ENCODE measurements at regions not wholly inside any gene's neighbourhood (a gene's known extent, or its start where the extent isn't known, plus 50 kb on each side); places are given as distances from the start of the nearest gene placed in this dataset.
"Not testable (repeated sequence)": the region's sequence is repeated elsewhere in the genome, so short reads cannot be mapped to it uniquely, and the experiment has no call there.

DNA sequence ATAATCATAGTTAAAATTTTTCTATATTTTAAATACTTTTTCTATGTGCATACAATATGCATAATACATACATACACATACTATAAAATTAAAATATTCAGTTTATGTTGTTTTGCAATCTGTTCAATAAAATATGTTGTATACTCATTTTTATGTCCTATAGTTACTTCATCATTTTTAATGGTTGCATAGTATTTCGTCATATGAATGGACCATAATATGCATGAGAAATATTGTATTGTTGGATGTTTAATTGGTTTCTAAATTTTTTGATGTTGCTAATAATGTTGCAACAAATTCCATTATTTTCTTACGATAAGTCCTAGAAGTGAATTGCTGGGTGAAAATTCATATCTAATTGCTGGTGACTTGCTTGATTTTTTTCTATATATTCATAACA lies 211.5 kb upstream of the GCFC2 start:
- CTCF ChIA-PET = no interaction called here
- Mint-ChIP-seq H3K36me3 (ENCODE audit: low read depth) (no peaks in the 10 kb centered on the region), H3K27me3 (no peaks in the 10 kb centered on the region), H3K27ac (no peak overlapping the region), H3K9me3 (peaks cover 7% of the 10 kb centered on the region), H3K4me3 (no peak overlapping the region), H3K4me1 (no peaks in the 10 kb centered on the region)
- no peak for DNase-seq
- POLR2A ChIA-PET = no interaction called here

GRCh38 chr2:75920859-75921551 lies 210.3 kb upstream of the GCFC2 start:
- CTCF ChIA-PET = no interaction called here
- POLR2A ChIA-PET = no interaction called here
- H3K9me3 Mint-ChIP-seq = peaks cover 11% of the 10 kb centered on the region

DNA sequence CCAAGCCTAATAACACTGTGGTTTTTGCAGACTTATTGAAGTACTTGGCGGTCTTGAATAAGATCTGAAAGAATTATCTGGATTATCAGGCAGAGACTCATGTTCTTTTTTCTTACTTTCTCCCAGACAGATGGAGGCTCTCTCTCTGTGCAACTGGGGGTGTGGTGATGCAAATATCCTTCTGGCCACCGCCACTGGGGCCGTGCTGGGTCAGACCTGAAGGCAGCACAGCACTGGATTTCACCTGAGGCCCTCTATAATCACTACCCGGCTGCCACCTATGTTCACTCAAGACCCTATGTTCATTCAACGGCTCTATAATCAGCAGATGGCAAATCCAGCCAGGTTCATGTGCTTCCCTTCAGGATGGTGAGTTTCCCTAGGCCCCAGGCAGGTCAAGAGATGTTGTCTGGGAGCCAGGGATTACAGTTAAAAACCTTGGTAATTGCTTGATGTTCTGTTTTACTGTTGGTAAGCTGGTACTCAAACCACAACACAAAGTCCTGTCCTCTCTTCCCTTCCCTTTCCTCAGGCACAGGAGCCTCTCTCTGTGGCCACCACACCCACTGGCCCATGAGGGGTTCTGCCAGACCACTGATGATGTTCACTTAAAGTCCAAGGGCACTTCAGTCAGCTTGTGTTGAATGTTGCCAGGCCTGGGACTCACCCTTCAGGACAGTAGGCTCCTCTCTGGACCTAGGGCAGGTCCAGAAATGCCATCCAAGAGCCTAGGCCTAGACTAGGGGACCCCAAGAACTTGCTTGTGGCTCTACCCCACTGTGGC lies 205.3 kb upstream of the GCFC2 start:
- peaks cover 11% of the 10 kb centered on the region for H3K9me3 Mint-ChIP-seq
- no peaks in the 10 kb centered on the region for H3K4me1 Mint-ChIP-seq
- H3K4me3 Mint-ChIP-seq = no peak overlapping the region
- no peaks in the 10 kb centered on the region for H3K27me3 Mint-ChIP-seq
- ChIA-PET CTCF (no interaction called here), POLR2A (no interaction called here)
- no peaks in the 10 kb centered on the region for H3K36me3 Mint-ChIP-seq (ENCODE audit: low read depth)
- DNase-seq = no peak
- H3K27ac Mint-ChIP-seq = no peak overlapping the region

More at GRCh38 chr2:75920859-75921551, 210.3 kb upstream of the GCFC2 start:
- Mint-ChIP-seq H3K36me3 (ENCODE audit: low read depth) (no peaks in the 10 kb centered on the region), H3K4me3 (no peak overlapping the region), H3K27ac (no peak overlapping the region), H3K4me1 (no peaks in the 10 kb centered on the region), H3K27me3 (no peaks in the 10 kb centered on the region)
- no peak for DNase-seq

DNA sequence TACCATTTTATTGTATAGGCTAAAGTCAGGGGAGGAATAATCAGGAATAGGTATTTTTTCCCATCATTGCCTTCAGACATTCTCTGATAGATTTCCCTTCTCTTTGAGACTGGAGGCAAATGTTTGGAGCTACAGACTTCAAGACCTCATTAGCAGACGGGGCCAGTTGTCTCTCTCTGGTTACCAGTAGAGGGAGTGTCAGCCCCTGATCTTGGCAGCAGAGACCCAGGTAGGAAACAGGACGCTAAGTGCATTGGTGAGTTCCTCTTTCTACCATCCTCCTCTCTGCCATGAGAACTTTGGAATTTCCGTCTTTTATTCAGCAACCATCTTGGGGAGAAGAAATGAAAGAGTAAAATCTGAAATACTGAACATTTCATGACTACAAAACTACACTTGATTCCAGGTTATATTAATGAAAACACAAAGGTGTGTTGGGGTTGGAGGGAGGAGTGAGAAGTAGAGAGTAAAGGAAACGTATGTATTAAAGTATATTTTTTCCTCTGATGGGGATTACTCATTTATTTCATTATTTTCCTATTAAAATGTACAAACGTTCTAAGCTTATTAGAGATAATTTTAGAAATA lies 186.2 kb upstream of the GCFC2 start:
- Mint-ChIP-seq H3K36me3 (ENCODE audit: low read depth) (no peaks in the 10 kb centered on the region), H3K4me1 (no peaks in the 10 kb centered on the region), H3K9me3 (no peaks in the 10 kb centered on the region), H3K4me3 (no peak overlapping the region), H3K27ac (no peak overlapping the region), H3K27me3 (no peaks in the 10 kb centered on the region)
- ChIA-PET CTCF (no interaction called here), POLR2A (no interaction called here)
- no peak for DNase-seq

GRCh38 chr2:75894170-75894569 lies 183.5 kb upstream of the GCFC2 start:
- H3K4me1 Mint-ChIP-seq = no peaks in the 10 kb centered on the region
- no peaks in the 10 kb centered on the region for H3K36me3 Mint-ChIP-seq (ENCODE audit: low read depth)
- no peaks in the 10 kb centered on the region for H3K9me3 Mint-ChIP-seq
- no peak overlapping the region for H3K4me3 Mint-ChIP-seq
- no peak for DNase-seq
- ChIA-PET POLR2A (no interaction called here), CTCF (no interaction called here)
- H3K27me3 Mint-ChIP-seq = no peaks in the 10 kb centered on the region
- no peak overlapping the region for H3K27ac Mint-ChIP-seq

GRCh38 chr2:75892490-75892889 lies 181.8 kb upstream of the GCFC2 start:
- Mint-ChIP-seq H3K27ac (no peak overlapping the region), H3K4me3 (no peak overlapping the region), H3K4me1 (no peaks in the 10 kb centered on the region), H3K9me3 (peaks cover 2% of the 10 kb centered on the region), H3K27me3 (no peaks in the 10 kb centered on the region), H3K36me3 (ENCODE audit: low read depth) (no peaks in the 10 kb centered on the region)
- ChIA-PET POLR2A (no interaction called here), CTCF (no interaction called here)
- DNase-seq = no peak

- Mint-ChIP-seq H3K4me3 (no peak overlapping the region), H3K4me1 (no peaks in the 10 kb centered on the region), H3K9me3 (peaks cover 5% of the 10 kb centered on the region), H3K36me3 (ENCODE audit: low read depth) (no peaks in the 10 kb centered on the region), H3K27ac (no peak overlapping the region), H3K27me3 (no peaks in the 10 kb centered on the region)
- ChIA-PET POLR2A (no interaction called here), CTCF (no interaction called here)
- DNase-seq = no peak
These were observed 171.8 kb upstream of the GCFC2 start for GRCh38 chr2:75882530-75882929.

DNA sequence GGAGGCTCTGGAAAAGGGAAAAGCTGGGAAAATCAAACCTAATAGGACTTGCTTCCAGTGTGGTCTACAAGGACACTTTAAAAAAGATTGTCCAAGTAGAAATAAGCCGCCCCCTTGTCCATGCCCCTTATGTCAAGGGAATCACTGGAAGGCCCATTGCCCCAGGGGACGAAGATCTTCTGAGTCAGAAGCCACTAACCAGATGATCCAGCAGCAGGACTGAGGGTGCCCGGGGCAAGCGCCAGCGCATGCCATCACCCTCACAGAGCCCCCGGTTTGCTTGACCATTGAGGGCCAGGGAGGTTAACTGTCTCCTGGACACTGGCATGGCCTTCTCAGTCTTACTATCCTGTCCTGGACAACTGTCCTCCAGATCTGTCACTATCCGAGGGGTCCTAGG lies 164.9 kb upstream of the GCFC2 start:
- H3K27ac Mint-ChIP-seq, POLR2A ChIA-PET: not testable (repeated sequence)

DNA sequence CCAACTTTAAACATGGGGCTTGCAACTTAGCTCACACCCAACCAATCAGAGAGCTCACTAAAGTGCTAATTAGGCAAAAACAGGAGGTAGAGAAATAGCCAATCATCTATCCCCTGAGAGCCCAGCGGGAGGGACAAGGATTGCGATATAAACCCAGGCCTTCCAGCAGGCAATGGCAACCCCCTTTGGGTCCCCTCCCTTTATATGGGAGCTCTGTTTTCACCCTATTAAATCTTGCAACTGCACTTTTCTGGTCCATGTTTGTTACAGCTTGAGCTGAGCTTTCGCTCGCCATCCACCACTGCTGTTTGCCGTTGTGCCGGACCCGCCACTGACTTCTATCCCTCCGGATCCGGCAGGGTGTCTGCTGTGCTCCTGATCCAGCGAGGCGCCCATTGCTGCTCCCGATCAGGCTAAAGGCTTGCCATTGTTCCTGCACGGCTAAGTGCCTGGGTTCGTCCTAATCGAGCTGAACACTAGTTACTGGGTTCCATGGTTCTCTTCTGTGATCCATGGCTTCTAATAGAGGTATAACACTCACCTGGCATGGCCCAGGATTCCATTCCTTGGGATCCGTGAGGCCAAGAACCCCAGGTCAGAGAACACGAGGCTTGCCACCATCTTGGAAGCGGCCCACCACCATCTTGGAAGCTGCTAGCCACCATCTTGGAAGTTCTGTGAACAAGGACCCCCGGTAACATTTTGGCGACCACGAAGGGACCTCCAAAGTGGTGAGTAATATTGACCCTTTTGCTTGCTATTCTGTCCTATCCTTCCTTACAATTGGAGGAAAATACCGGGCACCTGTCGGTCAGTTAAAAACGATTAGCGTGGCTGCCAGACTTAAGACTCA lies 161.3 kb upstream of the GCFC2 start:
- H3K4me1 Mint-ChIP-seq; H3K36me3 Mint-ChIP-seq (ENCODE audit: low read depth); DNase-seq; POLR2A ChIA-PET; CTCF ChIA-PET; H3K4me3 Mint-ChIP-seq; H3K27ac Mint-ChIP-seq; H3K27me3 Mint-ChIP-seq; H3K9me3 Mint-ChIP-seq: not testable (repeated sequence)

More for the DNA sequence above, 164.9 kb upstream of the GCFC2 start:
- DNase-seq; H3K36me3 Mint-ChIP-seq (ENCODE audit: low read depth); H3K4me3 Mint-ChIP-seq; CTCF ChIA-PET; H3K4me1 Mint-ChIP-seq; H3K27me3 Mint-ChIP-seq; H3K9me3 Mint-ChIP-seq: not testable (repeated sequence)

DNA sequence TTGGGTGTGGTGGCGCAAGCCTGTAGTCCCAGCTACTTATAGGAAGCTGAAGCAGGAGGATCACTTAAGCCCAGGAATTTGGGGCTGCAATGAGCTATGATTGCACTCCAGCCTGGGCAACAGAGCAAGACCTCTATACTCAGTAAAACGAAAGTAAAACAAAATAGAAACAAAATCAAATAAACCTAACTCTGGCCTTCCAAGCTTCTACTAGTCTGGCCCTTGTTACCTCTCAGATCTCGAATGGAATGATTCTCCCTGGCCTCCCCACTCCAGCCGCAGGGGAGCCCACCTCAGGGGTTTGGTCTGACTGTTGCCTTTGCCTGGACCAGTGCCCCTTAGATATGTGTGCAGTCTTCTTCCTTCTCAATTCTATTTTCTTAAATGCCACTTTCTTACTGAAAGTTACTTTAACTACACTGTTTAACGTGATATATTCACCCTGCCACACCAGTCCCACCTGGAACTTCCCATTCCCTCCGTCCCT lies 160.0 kb upstream of the GCFC2 start:
- DNase-seq = no peak
- no peaks in the 10 kb centered on the region for H3K27me3 Mint-ChIP-seq
- no peaks in the 10 kb centered on the region for H3K36me3 Mint-ChIP-seq (ENCODE audit: low read depth)
- no peaks in the 10 kb centered on the region for H3K9me3 Mint-ChIP-seq
- POLR2A ChIA-PET = no interaction called here
- CTCF ChIA-PET = no interaction called here
- H3K4me3 Mint-ChIP-seq = no peak overlapping the region
- no peak overlapping the region for H3K27ac Mint-ChIP-seq
- H3K4me1 Mint-ChIP-seq = no peaks in the 10 kb centered on the region

DNA sequence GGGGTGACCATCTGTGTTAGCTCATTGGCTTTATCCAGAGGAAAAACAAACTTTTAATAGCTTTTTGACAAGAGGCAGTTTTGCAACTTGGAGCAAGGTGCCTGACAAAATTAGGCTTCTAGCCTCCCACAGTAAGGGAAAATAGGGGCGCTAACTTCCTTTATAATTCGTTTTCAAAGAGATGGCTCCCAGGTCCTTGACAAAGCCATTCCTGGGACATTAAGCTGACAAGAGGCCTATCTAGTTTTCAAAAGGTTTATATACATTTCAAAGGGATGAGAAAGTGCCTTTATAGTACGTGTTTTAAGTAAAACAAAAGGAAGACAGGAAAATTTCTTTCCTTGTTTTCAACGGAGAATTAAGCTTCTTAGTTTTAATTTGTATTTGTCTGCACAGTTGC lies 159.4 kb upstream of the GCFC2 start:
- Mint-ChIP-seq H3K4me1 (no peaks in the 10 kb centered on the region), H3K36me3 (ENCODE audit: low read depth) (no peaks in the 10 kb centered on the region), H3K4me3 (no peak overlapping the region), H3K27me3 (no peaks in the 10 kb centered on the region), H3K27ac (no peak overlapping the region), H3K9me3 (no peaks in the 10 kb centered on the region)
- CTCF ChIA-PET = no interaction called here
- POLR2A ChIA-PET = no interaction called here
- no peak for DNase-seq

GRCh38 chr2:75865702-75866101 lies 155.0 kb upstream of the GCFC2 start:
- H3K4me1 Mint-ChIP-seq = no peaks in the 10 kb centered on the region
- H3K4me3 Mint-ChIP-seq = no peak overlapping the region
- no peaks in the 10 kb centered on the region for H3K9me3 Mint-ChIP-seq
- POLR2A ChIA-PET = no interaction called here
- CTCF ChIA-PET = no interaction called here
- no peak overlapping the region for H3K27ac Mint-ChIP-seq
- no peaks in the 10 kb centered on the region for H3K36me3 Mint-ChIP-seq (ENCODE audit: low read depth)
- no peak for DNase-seq
- H3K27me3 Mint-ChIP-seq = no peaks in the 10 kb centered on the region

- Mint-ChIP-seq H3K27me3 (no peaks in the 10 kb centered on the region), H3K4me3 (no peak overlapping the region), H3K36me3 (ENCODE audit: low read depth) (no peaks in the 10 kb centered on the region), H3K27ac (no peak overlapping the region), H3K9me3 (no peaks in the 10 kb centered on the region), H3K4me1 (no peaks in the 10 kb centered on the region)
- POLR2A ChIA-PET = no interaction called here
- CTCF ChIA-PET = no interaction called here
- no peak for DNase-seq
These were observed 154.4 kb upstream of the GCFC2 start for GRCh38 chr2:75865083-75865482.

Data from activated CD4-positive, alpha-beta memory T cell treated with anti-CD3 and anti-CD28 coated beads, Interleukin-2, amount 10 ng/mL, durations not matched to agents 7 days and 5 days (primary cell).